HG02571 (cell line): ENCODE measurements at regions not wholly inside any gene's neighbourhood (a gene's known extent, or its start where the extent isn't known, plus 50 kb on each side); places are given as distances from the start of the nearest gene placed in this dataset.
A peak's percentile ranks its signal among the peaks of the same experiment; 100 is the strongest.

Experiments
- ATAC-seq: cut with Tn5 transposase; IDR thresholded peaks from one replicate; pipeline ENCODE4 v1.9.1; 2021; ENCODE audit warnings: mild to moderate bottlenecking, moderate library complexity; ENCODE audit not compliant: unreplicated experiment

DNA sequence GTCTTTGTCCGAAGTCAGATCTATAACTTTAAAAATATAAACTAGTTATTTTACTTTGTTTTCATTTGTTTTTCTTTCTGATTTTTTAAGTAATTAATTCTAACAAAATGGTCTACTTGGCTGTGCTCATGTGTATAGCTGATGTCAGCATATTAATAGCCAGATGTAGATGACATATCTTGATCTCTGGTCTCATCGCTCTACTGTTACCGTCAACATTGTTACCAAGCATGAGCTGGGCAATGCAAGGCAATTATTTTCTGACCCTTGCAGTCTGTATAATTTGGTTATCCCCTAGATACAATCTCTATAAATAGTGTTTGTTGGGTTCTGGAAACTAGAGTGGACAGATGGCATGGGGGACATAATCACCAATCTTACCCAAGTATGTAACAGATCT lies 151.6 kb upstream of the PTPRK start:
- ATAC-seq, result no peak

- no peak for ATAC-seq
Measured at GRCh38 chr6:128667339-128667858, 147.0 kb upstream of the PTPRK start.

DNA sequence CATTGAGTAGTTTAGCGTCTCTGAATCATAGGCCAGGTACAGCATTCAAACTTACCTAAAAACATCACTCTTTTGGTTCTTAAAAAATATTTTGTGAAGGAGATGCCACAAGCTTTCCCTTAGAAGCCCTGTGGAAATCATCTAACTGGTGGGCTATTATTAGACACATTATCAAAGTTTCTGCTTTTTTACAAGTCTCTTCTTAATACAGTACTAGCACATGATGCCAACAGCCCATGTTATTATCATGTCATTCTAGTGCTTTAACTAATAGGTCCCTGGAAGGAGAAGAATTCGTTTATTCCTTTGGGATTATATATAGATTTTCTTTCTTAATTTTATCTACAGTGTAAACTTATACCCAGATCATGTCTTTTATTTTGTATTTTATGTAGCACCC lies 146.0 kb upstream of the PTPRK start:
- no peak for ATAC-seq

DNA sequence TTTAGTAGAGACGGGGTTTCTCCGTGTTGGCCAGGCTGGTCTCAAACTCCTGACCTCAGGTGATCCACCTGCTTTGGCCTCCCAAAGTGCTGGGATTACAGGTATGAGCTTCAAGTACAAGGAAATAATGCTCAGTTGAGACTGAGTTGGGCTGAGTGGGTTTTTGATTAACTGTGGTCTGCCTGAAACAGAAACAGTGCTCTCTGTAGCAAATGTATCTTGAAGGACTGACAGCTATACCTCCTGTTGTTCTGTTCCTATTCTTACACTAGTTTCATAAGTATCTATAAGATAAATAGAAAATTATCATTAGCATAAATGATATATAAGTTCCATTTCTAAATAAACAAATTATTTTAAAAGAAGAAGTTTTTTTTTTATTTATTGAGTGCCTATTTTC lies 142.8 kb upstream of the PTPRK start:
- ATAC-seq, result no peak

DNA sequence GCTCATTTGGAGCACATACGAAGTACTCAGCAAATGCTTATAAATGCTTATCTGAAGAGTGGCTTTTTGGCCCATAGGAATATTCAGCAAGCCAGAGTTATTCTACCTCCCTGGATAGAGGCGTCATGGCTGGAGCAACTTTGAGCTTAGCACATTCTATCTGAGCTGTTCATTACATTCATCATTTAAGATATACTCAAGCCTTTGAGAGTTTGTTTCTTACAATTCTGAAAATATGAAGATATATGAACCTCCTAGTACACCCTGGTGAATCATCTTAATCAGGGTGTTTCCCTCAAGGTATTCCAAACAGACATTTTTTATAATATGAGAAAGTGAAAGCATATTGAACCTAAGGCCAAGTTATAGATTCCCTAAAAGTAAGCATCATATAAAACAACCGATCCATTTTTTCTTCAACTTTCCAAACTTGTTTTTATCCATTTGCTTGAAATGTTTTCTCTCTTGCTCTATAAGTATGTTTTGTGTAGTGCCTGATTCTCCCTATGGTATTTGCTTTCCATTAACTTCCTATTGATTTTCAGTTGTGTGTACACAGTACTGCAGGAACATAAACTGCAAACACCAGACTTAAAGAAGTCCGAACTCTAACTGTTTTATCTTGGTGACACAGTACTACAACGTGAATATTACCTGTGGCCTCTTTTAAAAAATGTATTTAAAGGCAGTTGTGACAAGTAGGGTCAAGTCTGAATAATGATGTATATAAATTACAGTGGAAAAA lies 139.7 kb upstream of the PTPRK start:
- no peak for ATAC-seq

- ATAC-seq, result no peak
Measured at GRCh38 chr6:128659276-128659675, 138.9 kb upstream of the PTPRK start.

DNA sequence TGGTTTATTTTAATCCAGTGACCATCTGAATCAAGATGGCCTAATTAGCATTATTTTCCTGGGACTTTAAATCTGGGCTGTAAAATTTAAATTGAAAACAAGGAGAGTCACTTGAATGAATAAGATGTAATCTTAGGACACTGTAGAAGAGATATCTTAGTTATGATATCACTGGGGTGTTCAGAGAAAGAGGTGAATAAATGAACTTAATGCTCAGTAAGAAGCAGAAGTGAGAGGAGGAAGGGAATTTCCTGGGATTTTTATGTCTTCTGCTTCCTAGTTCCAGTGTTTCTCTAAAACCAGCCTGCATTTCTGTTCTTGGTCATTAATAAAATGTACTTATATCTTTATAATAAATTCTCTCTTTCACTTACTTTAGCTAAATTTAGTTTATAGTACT lies 136.8 kb upstream of the PTPRK start:
- ATAC-seq, result peak; percentile 44

DNA sequence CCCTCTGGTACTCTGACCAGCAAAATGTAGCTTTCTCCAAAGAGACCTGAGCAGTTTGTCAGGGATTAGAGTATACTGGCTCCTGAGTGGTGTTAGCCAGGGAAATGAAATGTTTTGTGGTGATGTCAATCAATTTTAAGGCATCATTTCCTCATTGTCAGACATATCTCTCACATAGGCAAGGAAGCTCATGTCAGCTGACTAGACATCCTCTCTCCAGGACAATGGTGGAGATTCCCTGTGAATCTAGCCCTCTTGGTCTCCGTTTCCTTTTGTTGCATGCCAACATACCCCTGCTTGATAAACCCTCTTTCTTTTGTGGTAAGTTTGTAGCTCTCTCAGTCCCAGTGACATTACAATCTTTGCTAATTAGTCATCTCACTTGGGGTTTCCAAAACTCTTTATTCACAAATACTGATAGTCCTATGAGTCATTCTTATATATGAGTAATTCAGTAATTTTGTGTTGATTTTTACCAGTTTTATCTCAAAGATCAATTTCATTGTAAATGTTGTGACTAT lies 135.6 kb upstream of the PTPRK start:
- ATAC-seq, result peak; percentile 57

GRCh38 chr6:128648022-128648598 lies 127.7 kb upstream of the PTPRK start:
- no peak for ATAC-seq

GRCh38 chr6:128642132-128642531 lies 121.7 kb upstream of the PTPRK start:
- ATAC-seq, result no peak

GRCh38 chr6:128641703-128642102 lies 121.3 kb upstream of the PTPRK start:
- no peak for ATAC-seq

DNA sequence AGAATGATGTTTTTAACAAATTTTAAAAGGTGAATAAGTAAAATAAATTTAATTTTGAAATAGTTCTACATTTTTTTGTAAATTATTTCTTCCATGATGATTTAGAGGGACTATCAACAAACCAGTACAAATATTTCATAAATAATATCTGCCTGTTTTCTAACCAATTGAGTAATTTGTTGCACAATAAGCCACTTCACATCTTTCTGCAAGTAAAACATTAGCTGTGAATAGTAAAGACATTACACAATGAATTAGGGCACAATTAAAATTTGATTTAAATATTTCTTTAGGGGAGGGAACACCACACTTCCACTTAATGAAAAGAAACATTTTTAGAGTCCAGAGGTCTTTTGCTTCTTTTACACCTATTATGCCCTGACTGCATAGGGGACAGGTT lies 118.4 kb upstream of the PTPRK start:
- ATAC-seq, result no peak

DNA sequence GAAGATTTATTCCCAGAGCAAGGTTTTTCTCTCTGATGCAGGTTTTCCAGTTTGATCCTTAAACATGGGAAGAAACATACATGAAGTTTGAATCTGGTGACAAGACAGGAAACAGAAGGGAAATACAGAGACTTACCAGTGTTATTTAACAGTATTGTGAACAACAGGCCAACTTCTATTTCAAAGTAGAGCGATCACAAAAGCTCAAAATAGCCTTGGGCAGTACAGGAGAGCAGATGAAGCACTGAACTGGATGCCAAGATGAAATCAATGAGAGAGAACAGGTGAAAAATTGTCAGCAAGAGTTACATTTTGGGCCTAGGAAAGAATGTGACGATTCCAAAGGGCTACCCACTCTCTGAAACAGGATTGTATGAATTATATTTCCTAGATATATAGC lies 114.8 kb upstream of the PTPRK start:
- ATAC-seq, result no peak

- no peak for ATAC-seq
Measured at GRCh38 chr6:128632131-128632530, 111.7 kb upstream of the PTPRK start.

DNA sequence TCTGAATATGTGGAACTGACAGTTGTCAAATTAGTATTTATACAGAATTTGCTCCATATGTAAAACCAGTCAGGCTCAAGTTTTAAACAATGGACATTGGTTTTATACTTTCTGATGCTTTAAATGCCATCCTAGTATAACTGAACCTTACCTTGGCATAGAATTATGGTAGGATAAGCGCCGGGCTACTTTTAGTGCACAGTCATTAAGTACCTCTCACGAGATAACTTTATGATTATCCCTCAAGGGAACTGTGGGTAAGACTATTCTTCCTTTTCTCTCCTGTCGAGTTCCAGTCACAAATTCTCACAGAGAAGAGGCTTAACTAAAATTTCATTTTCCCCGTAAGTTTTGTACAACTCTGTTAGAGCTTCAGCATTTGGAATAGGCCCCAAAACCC lies 110.6 kb upstream of the PTPRK start:
- no peak for ATAC-seq

DNA sequence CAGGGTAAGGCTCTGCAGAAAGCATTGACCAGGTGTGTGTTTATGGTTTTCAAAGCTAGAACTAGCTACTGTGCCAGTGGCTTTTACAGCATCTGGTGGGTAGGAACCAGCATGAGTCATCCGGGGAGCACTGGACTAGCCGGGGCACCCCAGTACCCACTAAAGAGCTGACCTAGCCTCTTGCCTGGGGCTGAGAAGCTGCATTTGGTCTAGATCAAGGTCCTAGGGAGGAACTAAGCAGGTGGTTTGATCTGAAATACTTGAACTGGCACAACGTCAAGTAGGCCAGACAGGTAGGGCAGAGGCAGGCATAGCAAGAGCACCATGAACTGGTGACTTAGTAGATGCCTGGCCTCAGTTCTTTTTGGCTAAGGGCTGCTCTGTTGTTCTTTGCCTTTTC lies 109.8 kb upstream of the PTPRK start:
- no peak for ATAC-seq

DNA sequence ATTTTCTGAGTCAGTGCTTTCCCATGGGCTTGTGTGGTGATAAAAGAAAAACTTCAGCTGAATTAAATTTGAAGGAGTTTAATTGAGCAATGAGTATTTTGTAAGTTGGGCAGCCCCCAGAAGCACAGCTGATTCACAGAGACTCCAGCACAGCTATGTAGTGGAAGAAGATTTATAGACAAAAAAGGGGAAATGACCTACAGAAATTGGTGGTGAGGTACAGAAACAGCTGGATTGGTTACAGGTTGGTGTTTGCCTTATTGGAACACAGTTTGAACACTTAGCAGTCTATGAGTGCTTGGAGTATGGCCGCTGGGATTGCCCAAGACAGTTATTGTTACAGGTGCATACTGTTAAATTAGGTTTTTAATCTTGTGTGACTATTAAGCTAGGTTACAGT lies 96.9 kb upstream of the PTPRK start:
- no peak for ATAC-seq

- ATAC-seq, result no peak
Measured at GRCh38 chr6:128616342-128616741, 95.9 kb upstream of the PTPRK start.

DNA sequence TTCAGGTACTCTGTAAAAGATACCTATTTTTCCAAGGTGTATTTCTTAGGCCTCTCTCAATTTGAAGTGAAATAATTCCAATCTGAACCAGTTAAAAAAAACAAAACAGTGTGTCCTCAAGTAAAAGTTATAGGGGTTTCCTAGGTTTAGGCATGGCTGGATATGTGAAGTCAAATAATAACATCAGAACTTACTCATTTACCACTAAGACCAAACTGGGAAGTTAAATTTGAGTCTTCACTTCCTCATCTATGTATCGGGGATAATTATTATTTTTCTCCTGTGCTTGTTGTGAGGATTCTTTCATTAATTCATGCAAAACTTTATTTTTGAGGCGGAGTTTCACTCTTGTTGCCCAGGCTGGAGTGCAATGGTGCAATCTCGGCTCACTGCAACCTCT lies 86.2 kb upstream of the PTPRK start:
- ATAC-seq, result no peak

DNA sequence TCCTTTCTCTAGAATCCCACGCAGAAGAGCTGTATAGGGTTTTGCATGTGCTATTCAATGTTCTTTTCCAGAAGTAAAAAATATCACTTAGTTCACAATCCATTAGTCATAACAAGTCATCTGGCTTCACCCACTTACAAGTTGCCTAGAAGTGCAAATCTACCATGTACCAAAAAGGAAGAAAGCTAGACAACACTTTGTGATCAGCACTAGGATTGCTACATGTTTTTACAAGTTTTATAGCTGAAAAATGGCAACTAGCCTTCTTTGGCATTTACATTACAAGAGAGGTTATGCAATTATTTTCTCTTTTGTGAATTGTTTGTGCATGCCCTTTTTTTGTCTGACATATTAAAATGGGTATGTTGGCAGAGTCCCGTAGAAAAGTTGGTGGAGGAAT lies 85.6 kb upstream of the PTPRK start:
- no peak for ATAC-seq

- ATAC-seq, result no peak
Measured at GRCh38 chr6:128601060-128601459, 80.7 kb upstream of the PTPRK start.

GRCh38 chr6:128600397-128600951 lies 80.1 kb upstream of the PTPRK start:
- ATAC-seq, result no peak
